Activated T-helper 17 cell treated with anti-CD3 and anti-CD28 coated beads, Interleukin-2, amount 50 U/mL, for 72 hours (primary cell): ENCODE measurements at regions not wholly inside any gene's neighbourhood (a gene's known extent, or its start where the extent isn't known, plus 50 kb on each side); places are given as distances from the start of the nearest gene placed in this dataset.
A peak's percentile ranks its signal among the peaks of the same experiment; 100 is the strongest.
"Not testable (repeated sequence)": the region's sequence is repeated elsewhere in the genome, so short reads cannot be mapped to it uniquely, and the experiment has no call there.

ENCODE experiments used
- ATAC-seq: fragments of 150-1000 bp; cut with Tn5 transposase; replicated peaks from 2 replicates; pipeline ENCODE4 v1.10.0; 2021; ENCODE audit warnings: mild to moderate bottlenecking, moderate library complexity
- H3K27ac Mint-ChIP-seq: one replicate; pipeline ENCODE4 v1.8.0; 2022; ENCODE audit warnings: mixed read lengths
- H3K27me3 Mint-ChIP-seq: one replicate; pipeline ENCODE4 v1.8.0; 2022; ENCODE audit warnings: mixed read lengths
- H3K36me3 Mint-ChIP-seq: one replicate; pipeline ENCODE4 v1.8.0; 2022; ENCODE audit warnings: low read depth, mild to moderate bottlenecking, mixed read lengths
- H3K4me1 Mint-ChIP-seq: one replicate; pipeline ENCODE4 v1.8.0; 2022; ENCODE audit warnings: mixed read lengths
- H3K4me3 Mint-ChIP-seq: one replicate; pipeline ENCODE4 v1.8.0; 2022; ENCODE audit warnings: mild to moderate bottlenecking, mixed read lengths
- H3K9me3 Mint-ChIP-seq: one replicate; pipeline ENCODE4 v1.8.0; 2022; ENCODE audit warnings: mixed read lengths

- not testable (repeated sequence) for H3K27ac Mint-ChIP-seq, H3K4me1 Mint-ChIP-seq, H3K27me3 Mint-ChIP-seq, H3K36me3 Mint-ChIP-seq, ATAC-seq, H3K4me3 Mint-ChIP-seq
- H3K9me3 Mint-ChIP-seq: peaks cover 15% of the 10 kb centered on the region
Observed at GRCh38 chr20:29031262-29031982, 2226.0 kb upstream of the DEFB115 start.

- not testable (repeated sequence) for H3K27ac Mint-ChIP-seq, H3K36me3 Mint-ChIP-seq, H3K4me1 Mint-ChIP-seq, H3K9me3 Mint-ChIP-seq, H3K4me3 Mint-ChIP-seq, ATAC-seq, H3K27me3 Mint-ChIP-seq
Observed at GRCh38 chr20:29044239-29044638, 2213.2 kb upstream of the DEFB115 start.

- H3K4me1 Mint-ChIP-seq, H3K36me3 Mint-ChIP-seq, ATAC-seq, H3K4me3 Mint-ChIP-seq, H3K27ac Mint-ChIP-seq, H3K9me3 Mint-ChIP-seq, H3K27me3 Mint-ChIP-seq: not testable (repeated sequence)
Observed at GRCh38 chr20:29050008-29050606, 2207.4 kb upstream of the DEFB115 start.

- H3K9me3 Mint-ChIP-seq: peaks cover 15% of the 10 kb centered on the region
- not testable (repeated sequence) for H3K4me3 Mint-ChIP-seq, H3K36me3 Mint-ChIP-seq, H3K27me3 Mint-ChIP-seq, H3K27ac Mint-ChIP-seq, H3K4me1 Mint-ChIP-seq, ATAC-seq
Observed at GRCh38 chr20:29057866-29058484, 2199.5 kb upstream of the DEFB115 start.

GRCh38 chr20:29062451-29062850 is 2195.0 kb upstream of the DEFB115 start:
- peaks cover 35% of the 10 kb centered on the region for H3K9me3 Mint-ChIP-seq
- not testable (repeated sequence) for H3K27ac Mint-ChIP-seq, H3K27me3 Mint-ChIP-seq

GRCh38 chr20:29066341-29066740 is 2191.1 kb upstream of the DEFB115 start:
- H3K27ac Mint-ChIP-seq, H3K4me3 Mint-ChIP-seq, H3K4me1 Mint-ChIP-seq, H3K36me3 Mint-ChIP-seq, ATAC-seq, H3K27me3 Mint-ChIP-seq: not testable (repeated sequence)
- H3K9me3 Mint-ChIP-seq: peaks cover 27% of the 10 kb centered on the region

More at GRCh38 chr20:29062451-29062850, 2195.0 kb upstream of the DEFB115 start:
- H3K36me3 Mint-ChIP-seq, H3K4me1 Mint-ChIP-seq, H3K4me3 Mint-ChIP-seq, ATAC-seq: not testable (repeated sequence)

GRCh38 chr20:29073640-29074039 is 2183.8 kb upstream of the DEFB115 start:
- not testable (repeated sequence) for H3K4me1 Mint-ChIP-seq, H3K4me3 Mint-ChIP-seq, ATAC-seq, H3K36me3 Mint-ChIP-seq, H3K27ac Mint-ChIP-seq, H3K27me3 Mint-ChIP-seq
- H3K9me3 Mint-ChIP-seq: peaks cover 17% of the 10 kb centered on the region

- peaks cover 25% of the 10 kb centered on the region for H3K9me3 Mint-ChIP-seq
- H3K27me3 Mint-ChIP-seq: no peaks in the 10 kb centered on the region
- no peaks in the 10 kb centered on the region for H3K4me1 Mint-ChIP-seq
- H3K36me3 Mint-ChIP-seq: no peaks in the 10 kb centered on the region
- H3K4me3 Mint-ChIP-seq: peak overlapping the region; percentile 65
- ATAC-seq: peak; percentile 75
- no peak overlapping the region for H3K27ac Mint-ChIP-seq
Observed at GRCh38 chr20:29079769-29080690, 2177.4 kb upstream of the DEFB115 start.

- not testable (repeated sequence) for H3K36me3 Mint-ChIP-seq, H3K4me1 Mint-ChIP-seq, H3K27ac Mint-ChIP-seq, H3K27me3 Mint-ChIP-seq, ATAC-seq
- peak overlapping the region; percentile 35 for H3K4me3 Mint-ChIP-seq
- H3K9me3 Mint-ChIP-seq: peaks cover 24% of the 10 kb centered on the region
Observed at GRCh38 chr20:29081712-29082111, 2175.8 kb upstream of the DEFB115 start.

GRCh38 chr20:29085625-29086024 is 2171.8 kb upstream of the DEFB115 start:
- H3K27ac Mint-ChIP-seq: no peak overlapping the region
- no peaks in the 10 kb centered on the region for H3K4me1 Mint-ChIP-seq
- no peak overlapping the region for H3K4me3 Mint-ChIP-seq
- peaks cover 23% of the 10 kb centered on the region for H3K9me3 Mint-ChIP-seq
- no peak for ATAC-seq
- H3K27me3 Mint-ChIP-seq: no peaks in the 10 kb centered on the region
- H3K36me3 Mint-ChIP-seq: no peaks in the 10 kb centered on the region

GRCh38 chr20:29086145-29086718 is 2171.2 kb upstream of the DEFB115 start:
- peaks cover 23% of the 10 kb centered on the region for H3K9me3 Mint-ChIP-seq
- H3K27ac Mint-ChIP-seq, H3K4me1 Mint-ChIP-seq, H3K4me3 Mint-ChIP-seq, ATAC-seq, H3K27me3 Mint-ChIP-seq, H3K36me3 Mint-ChIP-seq: not testable (repeated sequence)

- Mint-ChIP-seq H3K9me3 (peaks cover 23% of the 10 kb centered on the region), H3K4me3 (no peak overlapping the region), H3K27ac (no peak overlapping the region), H3K4me1 (no peaks in the 10 kb centered on the region), H3K27me3 (no peaks in the 10 kb centered on the region), H3K36me3 (no peaks in the 10 kb centered on the region)
- ATAC-seq: no peak
Observed at GRCh38 chr20:29086938-29087337, 2170.5 kb upstream of the DEFB115 start.

- not testable (repeated sequence) for H3K4me1 Mint-ChIP-seq, H3K4me3 Mint-ChIP-seq, ATAC-seq, H3K27me3 Mint-ChIP-seq, H3K27ac Mint-ChIP-seq, H3K36me3 Mint-ChIP-seq
- H3K9me3 Mint-ChIP-seq: peaks cover 23% of the 10 kb centered on the region
Observed at GRCh38 chr20:29087887-29088286, 2169.6 kb upstream of the DEFB115 start.

- not testable (repeated sequence) for H3K36me3 Mint-ChIP-seq, H3K27ac Mint-ChIP-seq, H3K4me3 Mint-ChIP-seq, ATAC-seq, H3K27me3 Mint-ChIP-seq, H3K4me1 Mint-ChIP-seq
- peaks cover 23% of the 10 kb centered on the region for H3K9me3 Mint-ChIP-seq
Observed at GRCh38 chr20:29088472-29088871, 2169.0 kb upstream of the DEFB115 start.
